Effector memory CD8-positive, alpha-beta T cell (primary cell): ENCODE measurements at regions not wholly inside any gene's neighbourhood (a gene's known extent, or its start where the extent isn't known, plus 50 kb on each side); places are given as distances from the start of the nearest gene placed in this dataset.
"Not testable (repeated sequence)": the region's sequence is repeated elsewhere in the genome, so short reads cannot be mapped to it uniquely, and the experiment has no call there.

ENCODE experiments used
- ATAC-seq: fragments of 150-1000 bp; cut with Tn5 transposase; replicated peaks from 2 replicates; pipeline ENCODE4 v1.10.0; 2021; ENCODE audit warnings: mild to moderate bottlenecking, moderate library complexity
- DNase-seq, 3 experiments: peaks; one replicate each; pipeline ENCODE4 v3.0.0; 2021
- H3K27ac Mint-ChIP-seq, 2 donors: one replicate each; pipeline ENCODE4 v1.8.0; 2022; ENCODE audit warnings: mild to moderate bottlenecking in 2 of 2, mixed read lengths in 2 of 2, moderate library complexity in 2 of 2
- H3K27me3 Mint-ChIP-seq, 2 donors: one replicate each; pipeline ENCODE4 v1.8.0; 2022; ENCODE audit warnings: mixed read lengths in 2 of 2
- H3K36me3 Mint-ChIP-seq: one replicate; pipeline ENCODE4 v1.8.0; 2022; ENCODE audit warnings: mild to moderate bottlenecking, moderate library complexity, mixed read lengths; ENCODE audit not compliant: insufficient read depth
- H3K4me1 Mint-ChIP-seq, 2 donors: one replicate each; pipeline ENCODE4 v1.8.0; 2022; ENCODE audit warnings: low read depth in 2 of 2, mixed read lengths in 2 of 2
- H3K4me3 Mint-ChIP-seq, 2 donors: one replicate each; pipeline ENCODE4 v1.8.0; 2022; ENCODE audit warnings: mild to moderate bottlenecking in 2 of 2, mixed read lengths in 2 of 2, moderate library complexity in 2 of 2
- H3K9me3 Mint-ChIP-seq, 2 donors: one replicate each; pipeline ENCODE4 v1.8.0; 2022; ENCODE audit warnings: mixed read lengths in 2 of 2

- Mint-ChIP-seq H3K4me1 (no peaks in the 10 kb centered on the region), H3K27me3 (peaks cover 35 to 37% of the 10 kb centered on the region in 2 donors), H3K9me3 (no peaks in the 10 kb centered on the region), H3K4me3 (no peak overlapping the region), H3K36me3 (no peaks in the 10 kb centered on the region), H3K27ac (no peak overlapping the region)
- no peak for ATAC-seq
- DNase-seq = no peak
These were observed 127.6 kb downstream of the CHD9NB start for GRCh38 chr16:52925143-52925542.

- no peaks in the 10 kb centered on the region for H3K36me3 Mint-ChIP-seq
- no peaks in the 10 kb centered on the region for H3K9me3 Mint-ChIP-seq
- ATAC-seq = no peak
- DNase-seq = no peak
- peaks cover 38 to 39% of the 10 kb centered on the region in 2 donors for H3K27me3 Mint-ChIP-seq
- no peak overlapping the region for H3K27ac Mint-ChIP-seq
- H3K4me3 Mint-ChIP-seq = no peak overlapping the region
- H3K4me1 Mint-ChIP-seq = no peaks in the 10 kb centered on the region
These were observed 128.5 kb downstream of the CHD9NB start for GRCh38 chr16:52924162-52924561.

GRCh38 chr16:52921104-52921503, 131.6 kb downstream of the CHD9NB start:
- Mint-ChIP-seq H3K27me3 (peaks cover 44 to 65% of the 10 kb centered on the region in 2 donors), H3K9me3 (no peaks in the 10 kb centered on the region), H3K4me1 (no peaks in the 10 kb centered on the region), H3K4me3 (no peak overlapping the region), H3K27ac (no peak overlapping the region), H3K36me3 (no peaks in the 10 kb centered on the region)
- ATAC-seq (no peak), DNase-seq (no peak)

GRCh38 chr16:52920331-52920730, 132.4 kb downstream of the CHD9NB start:
- H3K36me3 Mint-ChIP-seq = no peaks in the 10 kb centered on the region
- H3K4me1 Mint-ChIP-seq = no peaks in the 10 kb centered on the region
- ATAC-seq (no peak), DNase-seq (no peak)
- peaks cover 44 to 57% of the 10 kb centered on the region in 2 donors for H3K27me3 Mint-ChIP-seq
- H3K27ac Mint-ChIP-seq = no peak overlapping the region
- no peak overlapping the region for H3K4me3 Mint-ChIP-seq
- H3K9me3 Mint-ChIP-seq = no peaks in the 10 kb centered on the region

GRCh38 chr16:52914428-52914827, 138.3 kb downstream of the CHD9NB start:
- Mint-ChIP-seq H3K36me3 (no peaks in the 10 kb centered on the region), H3K27me3 (peaks cover 16 to 38% of the 10 kb centered on the region in 2 donors), H3K9me3 (no peaks in the 10 kb centered on the region), H3K27ac (no peak overlapping the region), H3K4me1 (no peaks in the 10 kb centered on the region), H3K4me3 (no peak overlapping the region)
- ATAC-seq (no peak), DNase-seq (no peak)

GRCh38 chr16:52912565-52913173, 140.0 kb downstream of the CHD9NB start:
- H3K4me3 Mint-ChIP-seq = no peak overlapping the region
- H3K27ac Mint-ChIP-seq = no peak overlapping the region
- DNase-seq (peak in 1 of 3 experiments; percentile 1), ATAC-seq (no peak)
- H3K36me3 Mint-ChIP-seq = no peaks in the 10 kb centered on the region
- H3K9me3 Mint-ChIP-seq = no peaks in the 10 kb centered on the region
- peaks cover 10 to 20% of the 10 kb centered on the region in 2 donors for H3K27me3 Mint-ChIP-seq
- H3K4me1 Mint-ChIP-seq = no peaks in the 10 kb centered on the region

- not testable (repeated sequence) for H3K4me3 Mint-ChIP-seq, H3K9me3 Mint-ChIP-seq, H3K27ac Mint-ChIP-seq, ATAC-seq, DNase-seq, H3K27me3 Mint-ChIP-seq, H3K36me3 Mint-ChIP-seq, H3K4me1 Mint-ChIP-seq
These were observed 144.6 kb downstream of the CHD9NB start for GRCh38 chr16:52908057-52908456.

GRCh38 chr16:52906281-52906680, 146.4 kb downstream of the CHD9NB start:
- ATAC-seq = no peak
- Mint-ChIP-seq H3K36me3 (no peaks in the 10 kb centered on the region), H3K4me1 (no peaks in the 10 kb centered on the region), H3K9me3 (no peaks in the 10 kb centered on the region), H3K4me3 (no peak overlapping the region), H3K27ac (no peak overlapping the region), H3K27me3 (peaks cover 2 to 10% of the 10 kb centered on the region in 2 donors)
- DNase-seq = no peak

- H3K4me1 Mint-ChIP-seq = no peaks in the 10 kb centered on the region
- peaks cover 3 to 11% of the 10 kb centered on the region in 2 donors for H3K9me3 Mint-ChIP-seq
- H3K27ac Mint-ChIP-seq = no peak overlapping the region
These were observed 156.1 kb downstream of the CHD9NB start for GRCh38 chr16:52896478-52897164.

GRCh38 chr16:52874042-52874441, 178.7 kb downstream of the CHD9NB start:
- H3K27me3 Mint-ChIP-seq = peaks cover 15 to 44% of the 10 kb centered on the region in 2 donors
- DNase-seq = no peak
- no peaks in the 10 kb centered on the region for H3K9me3 Mint-ChIP-seq
- H3K4me3 Mint-ChIP-seq = no peak overlapping the region
- H3K4me1 Mint-ChIP-seq = no peaks in the 10 kb centered on the region
- H3K36me3 Mint-ChIP-seq = no peaks in the 10 kb centered on the region
- no peak for ATAC-seq
- H3K27ac Mint-ChIP-seq = no peak overlapping the region

More at GRCh38 chr16:52896478-52897164, 156.1 kb downstream of the CHD9NB start:
- Mint-ChIP-seq H3K36me3 (no peaks in the 10 kb centered on the region), H3K27me3 (peaks cover 27 to 29% of the 10 kb centered on the region in 2 donors), H3K4me3 (no peak overlapping the region)
- ATAC-seq = no peak
- DNase-seq = no peak

GRCh38 chr16:52872731-52873130, 180.0 kb downstream of the CHD9NB start:
- peaks cover 15 to 38% of the 10 kb centered on the region in 2 donors for H3K27me3 Mint-ChIP-seq

GRCh38 chr16:52871481-52871880, 181.2 kb downstream of the CHD9NB start:
- peaks cover 15 to 26% of the 10 kb centered on the region in 2 donors for H3K27me3 Mint-ChIP-seq
- no peak overlapping the region for H3K27ac Mint-ChIP-seq
- H3K4me3 Mint-ChIP-seq = no peak overlapping the region
- H3K36me3 Mint-ChIP-seq = no peaks in the 10 kb centered on the region
- ATAC-seq (no peak), DNase-seq (no peak)
- no peaks in the 10 kb centered on the region for H3K4me1 Mint-ChIP-seq
- H3K9me3 Mint-ChIP-seq = no peaks in the 10 kb centered on the region

More at GRCh38 chr16:52872731-52873130, 180.0 kb downstream of the CHD9NB start:
- DNase-seq (no peak), ATAC-seq (no peak)
- no peak overlapping the region for H3K27ac Mint-ChIP-seq
- no peaks in the 10 kb centered on the region for H3K4me1 Mint-ChIP-seq
- H3K4me3 Mint-ChIP-seq = no peak overlapping the region
- no peaks in the 10 kb centered on the region for H3K36me3 Mint-ChIP-seq
- no peaks in the 10 kb centered on the region for H3K9me3 Mint-ChIP-seq

GRCh38 chr16:52869243-52869642, 183.5 kb downstream of the CHD9NB start:
- H3K4me1 Mint-ChIP-seq = no peaks in the 10 kb centered on the region
- no peak overlapping the region for H3K27ac Mint-ChIP-seq
- H3K9me3 Mint-ChIP-seq = no peaks in the 10 kb centered on the region
- DNase-seq (no peak), ATAC-seq (no peak)
- no peaks in the 10 kb centered on the region for H3K36me3 Mint-ChIP-seq
- peaks cover 9 to 11% of the 10 kb centered on the region in 2 donors for H3K27me3 Mint-ChIP-seq
- H3K4me3 Mint-ChIP-seq = no peak overlapping the region

GRCh38 chr16:52863000-52863399, 189.7 kb downstream of the CHD9NB start:
- Mint-ChIP-seq H3K9me3 (no peaks in the 10 kb centered on the region), H3K36me3 (no peaks in the 10 kb centered on the region), H3K27ac (no peak overlapping the region), H3K4me1 (no peaks in the 10 kb centered on the region), H3K27me3 (peaks cover 0 to 4% of the 10 kb centered on the region in 2 donors), H3K4me3 (no peak overlapping the region)
- no peak for DNase-seq
- no peak for ATAC-seq
